GM19023 (cell line): ENCODE measurements at regions not wholly inside any gene's neighbourhood (a gene's known extent, or its start where the extent isn't known, plus 50 kb on each side); places are given as distances from the start of the nearest gene placed in this dataset.

Experiments
- ATAC-seq: cut with Tn5 transposase; IDR thresholded peaks from one replicate; pipeline ENCODE4 v1.9.1; 2021; ENCODE audit warnings: mild to moderate bottlenecking, moderate library complexity; ENCODE audit not compliant: unreplicated experiment

GRCh38 chr1:201742476-201742875, 86.5 kb upstream of the IPO9 start:
- ATAC-seq: no peak

GRCh38 chr1:201742955-201743805, 85.8 kb upstream of the IPO9 start:
- no peak for ATAC-seq

- no peak for ATAC-seq
Measured at GRCh38 chr1:201745023-201745422, 83.9 kb upstream of the IPO9 start.

- ATAC-seq: no peak
Measured at GRCh38 chr1:201746156-201746555, 82.8 kb upstream of the IPO9 start.

GRCh38 chr1:201747261-201747660, 81.7 kb upstream of the IPO9 start:
- no peak for ATAC-seq

- ATAC-seq: no peak
Measured at GRCh38 chr1:201748335-201748734, 80.6 kb upstream of the IPO9 start.

GRCh38 chr1:201749059-201749690, 79.8 kb upstream of the IPO9 start:
- ATAC-seq: no peak

- ATAC-seq: no peak
Measured at GRCh38 chr1:201750120-201750519, 78.8 kb upstream of the IPO9 start.

- ATAC-seq: no peak
Measured at GRCh38 chr1:201750934-201751333, 78.0 kb upstream of the IPO9 start.

GRCh38 chr1:201751872-201752271, 77.1 kb upstream of the IPO9 start:
- no peak for ATAC-seq

- no peak for ATAC-seq
Measured at GRCh38 chr1:201752333-201752732, 76.6 kb upstream of the IPO9 start.

- no peak for ATAC-seq
Measured at GRCh38 chr1:201753492-201753891, 75.5 kb upstream of the IPO9 start.

GRCh38 chr1:201754353-201754752, 74.6 kb upstream of the IPO9 start:
- ATAC-seq: no peak

- no peak for ATAC-seq
Measured at GRCh38 chr1:201755200-201755599, 73.8 kb upstream of the IPO9 start.

GRCh38 chr1:201756406-201756805, 72.6 kb upstream of the IPO9 start:
- no peak for ATAC-seq

GRCh38 chr1:201758499-201759050, 70.4 kb upstream of the IPO9 start:
- no peak for ATAC-seq

- ATAC-seq: no peak
Measured at GRCh38 chr1:201759194-201759815, 69.7 kb upstream of the IPO9 start.

- no peak for ATAC-seq
Measured at GRCh38 chr1:201760516-201760915, 68.4 kb upstream of the IPO9 start.

- ATAC-seq: no peak
Measured at GRCh38 chr1:201761178-201761577, 67.8 kb upstream of the IPO9 start.

GRCh38 chr1:201761871-201762270, 67.1 kb upstream of the IPO9 start:
- no peak for ATAC-seq

- no peak for ATAC-seq
Measured at GRCh38 chr1:201762381-201762780, 66.6 kb upstream of the IPO9 start.
